GM12878 (cell line): ENCODE measurements at regions not wholly inside any gene's neighbourhood (a gene's known extent, or its start where the extent isn't known, plus 50 kb on each side); places are given as distances from the start of the nearest gene placed in this dataset.

Experiments used
- ATAC-seq: fragments of 200-7000 bp; cut with Tn5 transposase; 3 replicates; pipeline ENCODE4 v1.9.1; 2020; ENCODE audit warnings: mild to moderate bottlenecking, moderate library complexity
- BruUV-seq: library from RNA; stranded (reverse); fragments of 400-500 nt; replicated peaks from 2 replicates; lab custom pipeline; 2021; lab: Mats Ljungman, UMichigan
- CTCF ChIA-PET: fragments of 300-600 bp; sonication (Branson Sonifier 250); formaldehyde crosslinking; extraction: SDS; loops from one replicate; lab custom pipeline; 2021; ENCODE audit warnings: inconsistent platforms; lab: Yijun Ruan, JAX
- POLR2A ChIA-PET: fragments of 350-600 bp; formaldehyde crosslinking; extraction: SDS; loops from one replicate; lab custom pipeline; 2021; ENCODE audit warnings: inconsistent platforms; lab: Charles Lee
- RAD21 ChIA-PET: fragments of 300-600 bp; sonication (Branson Sonifier 250); formaldehyde crosslinking; loops from one replicate; lab custom pipeline; 2023; ENCODE audit warnings: antibody characterized with exemption; ENCODE audit not compliant: unreplicated experiment; lab: Charles Lee
- SMC1A ChIA-PET: fragments of 300-600 bp; sonication (Branson Sonifier 250); formaldehyde crosslinking; loops from one replicate; lab custom pipeline; 2023; ENCODE audit not compliant: unreplicated experiment, uncharacterized antibody; lab: Charles Lee
- DNase-seq: peaks from one replicate; pipeline ENCODE4 v3.0.0-alpha.2; 2011; ENCODE audit warnings: low read depth, low spot score
- FAIRE-seq: peaks from 3 replicates; lab custom pipeline; 2011; peaks lifted over from hg19 to GRCh38; lab: Jason Lieb, UNC
- H2AFZ ChIP-seq: 2 replicates; pipeline ENCODE4 v1.6.0; 2011; ENCODE audit warnings: low read depth, low read length, control low read depth; ENCODE audit not compliant: control insufficient read depth
- H3K27ac ChIP-seq: 2 replicates; pipeline ENCODE4 v1.5.1; 2011; ENCODE audit warnings: control low read depth; ENCODE audit not compliant: control insufficient read depth, insufficient read depth
- H3K27me3 ChIP-seq, 2 experiments: replicated peaks in 1 of 2; 2 replicates each; pipeline versions ENCODE4 v1.6.0 to v1.6.1; 2011; ENCODE audit warnings: low read length in 1 of 2; ENCODE audit not compliant: control insufficient read depth in 2 of 2, insufficient read depth in 2 of 2
- H3K36me3 ChIP-seq, 2 experiments: 2 replicates each; pipeline ENCODE4 v1.5.1; 2011; ENCODE audit warnings: low read length in 1 of 2; ENCODE audit not compliant: control insufficient read depth in 2 of 2, insufficient read depth in 2 of 2
- H3K4me1 ChIP-seq: 2 replicates; pipeline ENCODE4 v1.6.1; 2011; ENCODE audit warnings: mild to moderate bottlenecking, low read length, moderate library complexity, mixed read lengths; ENCODE audit not compliant: control insufficient read depth, insufficient read depth
- H3K4me2 ChIP-seq: 2 replicates; pipeline ENCODE4 v1.6.0; 2011; ENCODE audit warnings: control low read depth; ENCODE audit not compliant: control insufficient read depth, insufficient read depth
- H3K4me3 ChIP-seq: fragments of 200-600 bp; sonication (generic); 2 replicates; pipeline ENCODE4 v1.5.1; 2016
- H3K79me2 ChIP-seq: 2 replicates; pipeline ENCODE4 v1.6.0; 2011; ENCODE audit warnings: low read length; ENCODE audit not compliant: control insufficient read depth, insufficient read depth
- H3K9ac ChIP-seq: 2 replicates; pipeline ENCODE4 v1.8.0; 2011; ENCODE audit warnings: low read length, control low read depth, mixed read lengths; ENCODE audit not compliant: control insufficient read depth, insufficient read depth
- H3K9me3 ChIP-seq: replicated peaks from 3 replicates; pipeline ENCODE4 v1.5.1; 2011; ENCODE audit warnings: mild to moderate bottlenecking, low read length; ENCODE audit not compliant: control insufficient read depth, insufficient read depth
- H4K20me1 ChIP-seq: 2 replicates; pipeline ENCODE4 v1.6.0; 2011; ENCODE audit not compliant: control insufficient read depth, insufficient read depth
- CEBPZ ChIP-seq: fragments of 150-350 bp; IDR thresholded peaks from 2 replicates; pipeline ENCODE4 v1.6.1; 2016; ENCODE audit warnings: low read depth, low read length
- CREB1 ChIP-seq: IDR thresholded peaks from 2 replicates; pipeline ENCODE4 v1.6.1; 2012; ENCODE audit warnings: low read depth, mild to moderate bottlenecking, inconsistent platforms
- ETV6 ChIP-seq, 2 experiments: fragments of 450-650 bp in 1 of 2; IDR thresholded peaks in 1 of 2; conservative IDR thresholded peaks in 1 of 2; 2 replicates each; pipeline ENCODE4 v1.6.1; 2014; ENCODE audit warnings: antibody characterized with exemption in 1 of 2, borderline replicate concordance in 1 of 2, low read depth in 1 of 2, mild to moderate bottlenecking in 1 of 2, moderate library complexity in 1 of 2
- IRF5 ChIP-seq: fragments of 450-650 bp; IDR thresholded peaks from 2 replicates; pipeline ENCODE4 v1.6.1; 2017; ENCODE audit warnings: borderline replicate concordance
- MEF2B ChIP-seq: fragments of 450-650 bp; IDR thresholded peaks from 2 replicates; pipeline ENCODE4 v1.6.1; 2018; ENCODE audit warnings: mild to moderate bottlenecking, moderate library complexity; ENCODE audit not compliant: partially characterized antibody, poor library complexity, severe bottlenecking
- MLLT1 ChIP-seq: fragments of 450-650 bp; IDR thresholded peaks from 2 replicates; pipeline ENCODE4 v1.6.1; 2016; ENCODE audit warnings: mild to moderate bottlenecking
- NBN ChIP-seq: fragments of 450-650 bp; IDR thresholded peaks from 2 replicates; pipeline ENCODE4 v1.6.1; 2016
- NFYA ChIP-seq: IDR thresholded peaks from 2 replicates; pipeline ENCODE4 v1.6.1; 2011; ENCODE audit warnings: low read depth, mild to moderate bottlenecking, low read length, improper control_type of control experiment, borderline replicate concordance
- TCF7 ChIP-seq: IDR thresholded peaks from 2 replicates; pipeline ENCODE4 v1.6.1; 2014; ENCODE audit warnings: antibody characterized with exemption, borderline replicate concordance
- ZZZ3 ChIP-seq: IDR thresholded peaks from 2 replicates; pipeline ENCODE4 v1.6.1; 2011; ENCODE audit warnings: low read depth; ENCODE audit not compliant: control insufficient read depth, insufficient read length
- WGBS: methylation state at CpG from one replicate; pipeline ENCODE4 v1.1.6; 2016; ENCODE audit warnings: low lambda C conversion rate; ENCODE audit not compliant: insufficient replicate concordance, insufficient coverage; ENCODE audit errors: missing lambda C conversion rate; 5-methylcytosine and 5-hydroxymethylcytosine counted together
- in situ Hi-C: fragments of 300-500 bp; cut with MboI; formaldehyde crosslinking; loops from 9 replicates; pipeline ENCODE4 v1.14.3; 2018; ENCODE audit warnings: mixed read lengths
- intact Hi-C: fragments of 100-400 bp; cut with micrococcal nuclease; formaldehyde crosslinking; loops from one replicate; pipeline ENCODE4 v1.14.2; 2022; ENCODE audit not compliant: unreplicated experiment

GRCh38 chr14:71588576-71589215, 343.5 kb upstream of the RGS6 start:
- Histone ChIP-seq H4K20me1 (no peaks in the 10 kb centered on the region), H3K9me3 (no peaks in the 10 kb centered on the region; the same call in 2 of the 3 replicates), H3K27ac (no peak overlapping the region), H3K4me1 (peaks cover 13% of the 10 kb centered on the region), H3K4me2 (no peak overlapping the region), H3K4me3 (no peak overlapping the region), H3K27me3 (no peaks in the 10 kb centered on the region), H3K79me2 (peaks cover 22% of the 10 kb centered on the region), H3K9ac (no peak overlapping the region), H2AFZ (no peak overlapping the region), H3K36me3 (peaks cover 0 to 9% of the 10 kb centered on the region in 2 experiments; a peak in 3 of 4 replicates)
- RAD21 ChIA-PET = no interaction called here
- BruUV-seq = no TSS peak
- no peak for TF ChIP-seq MEF2B
- TF ChIP-seq CEBPZ = no peak
- no peak for TF ChIP-seq NFYA
- no peak for TF ChIP-seq ZZZ3
- TF ChIP-seq NBN = no peak
- no peak for TF ChIP-seq IRF5
- no peak for TF ChIP-seq CREB1
- no peak for TF ChIP-seq MLLT1
- no peak for TF ChIP-seq ETV6 (conservative IDR thresholded peaks at IDR 0.05 in 1 of 2, IDR thresholded peaks at IDR 0.05 in 1 of 2; ENCODE audit: borderline replicate concordance in 1 of 2, low read depth in 1 of 2)
- no peak for TF ChIP-seq TCF7
- 91% methylated on average over 10 of the region's 10 CpGs for WGBS
- in situ Hi-C loops (no loop called here), intact Hi-C loops (no loop called here)
- CTCF ChIA-PET = no interaction called here
- FAIRE-seq = no peak
- SMC1A ChIA-PET = interaction anchor here (0.6 to 4.1 kb wide), 7 partner anchors 9 to 109 kb away, joined by 3 to 28 read pairs (median 3); no protein-coding TSS in a partner anchor
- no peak for DNase-seq
- POLR2A ChIA-PET = interaction anchor here (0.9 kb wide), 2 partner anchors 12 to 38 kb away, joined by 3 to 4 read pairs; no protein-coding TSS in a partner anchor
- ATAC-seq = no peak
